GM12892 (cell line): ENCODE measurements at regions not wholly inside any gene's neighbourhood (a gene's known extent, or its start where the extent isn't known, plus 50 kb on each side); places are given as distances from the start of the nearest gene placed in this dataset.

ENCODE experiments used
- POLR2A ChIP-seq: IDR thresholded peaks from 2 replicates; pipeline ENCODE4 v1.6.1; 2011; ENCODE audit warnings: low read depth, low read length, control low read depth
- POLR2AphosphoS5 ChIP-seq: IDR thresholded peaks from 2 replicates; pipeline ENCODE4 v1.6.1; 2011; ENCODE audit warnings: low read depth, low read length, control low read depth

- TF ChIP-seq POLR2A (no peak), POLR2AphosphoS5 (no peak)
Observed at GRCh38 chrX:26586570-26586969, 370.6 kb downstream of the MAGEB5 start.
